Large intestine (tissue), 3 donors: ENCODE measurements at regions not wholly inside any gene's neighbourhood (a gene's known extent, or its start where the extent isn't known, plus 50 kb on each side); places are given as distances from the start of the nearest gene placed in this dataset.

ENCODE experiments used
- DNase-seq, 2 donors: peaks; one replicate each; pipeline versions ENCODE4 v3.0.0 to v3.0.0-alpha.2; 2013
- H3K27ac ChIP-seq: one replicate; pipeline ENCODE4 v1.5.1; 2013; ENCODE audit warnings: low read length
- H3K27me3 ChIP-seq: 2 replicates; pipeline ENCODE4 v1.6.1; 2013; ENCODE audit warnings: low read length; ENCODE audit not compliant: control insufficient read depth, insufficient read depth
- H3K36me3 ChIP-seq: 2 replicates; pipeline ENCODE4 v1.6.1; 2013; ENCODE audit warnings: low read length; ENCODE audit not compliant: control insufficient read depth, insufficient read depth
- H3K4me1 ChIP-seq: one replicate; pipeline ENCODE4 v1.6.1; 2013; ENCODE audit warnings: low read length; ENCODE audit not compliant: control insufficient read depth, insufficient read depth
- H3K4me3 ChIP-seq: one replicate; pipeline ENCODE4 v1.5.1; 2013; ENCODE audit warnings: low read length
- H3K9me3 ChIP-seq: one replicate; pipeline ENCODE4 v1.6.1; 2013; ENCODE audit warnings: mild to moderate bottlenecking, low read depth, low read length, moderate library complexity; ENCODE audit not compliant: control insufficient read depth
- WGBS: methylation state at CpG from one replicate; pipeline ENCODE4 v1.1.5; 2013; ENCODE audit warnings: low lambda C conversion rate; ENCODE audit not compliant: insufficient coverage; 5-methylcytosine and 5-hydroxymethylcytosine counted together

GRCh38 chr10:46220872-46221538 lies 65.8 kb upstream of the ANTXRL start:
- Histone ChIP-seq H3K36me3 (no peaks in the 10 kb centered on the region), H3K27ac (no peak overlapping the region), H3K4me1 (no peaks in the 10 kb centered on the region), H3K27me3 (no peaks in the 10 kb centered on the region), H3K9me3 (no peaks in the 10 kb centered on the region), H3K4me3 (no peak overlapping the region)
- no CpG with 5 or more reads among the region's 9 CpGs for WGBS
- DNase-seq = no peak

DNA sequence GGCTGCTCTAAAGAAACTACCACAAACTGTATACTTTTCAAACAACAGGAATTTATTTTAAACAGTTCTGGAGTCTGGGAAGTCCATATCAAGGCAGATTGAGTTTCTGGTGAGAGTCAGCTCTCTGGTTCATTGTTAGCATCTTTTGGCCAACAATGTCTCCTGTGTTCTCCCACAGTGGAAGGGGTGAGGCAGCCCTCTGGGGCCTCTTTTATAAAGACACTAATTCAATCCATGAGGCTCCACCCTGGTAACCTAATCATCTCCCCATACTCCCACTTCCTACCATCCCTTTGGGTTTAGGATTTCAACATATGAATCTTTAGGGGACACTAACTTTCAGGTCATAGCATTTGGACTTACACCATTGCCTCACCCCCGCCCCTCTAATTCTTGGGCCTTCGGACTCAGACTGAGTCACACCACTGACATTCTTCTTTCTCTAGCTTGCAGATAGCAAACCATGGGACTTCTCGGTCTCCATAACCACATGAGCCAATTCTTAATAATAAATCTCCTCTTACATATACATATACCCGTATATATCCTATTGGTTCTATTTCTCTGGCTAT lies 64.3 kb upstream of the ANTXRL start:
- H3K4me1 ChIP-seq = no peaks in the 10 kb centered on the region
- no peaks in the 10 kb centered on the region for H3K27me3 ChIP-seq
- no peaks in the 10 kb centered on the region for H3K9me3 ChIP-seq
- DNase-seq = no peak
- no peaks in the 10 kb centered on the region for H3K36me3 ChIP-seq
- WGBS = 63% methylated on average over 2 of the region's 4 CpGs
- H3K27ac ChIP-seq = no peak overlapping the region
- H3K4me3 ChIP-seq = no peak overlapping the region

GRCh38 chr10:46223064-46223480 lies 63.7 kb upstream of the ANTXRL start:
- Histone ChIP-seq H3K27me3 (no peaks in the 10 kb centered on the region), H3K4me3 (no peak overlapping the region), H3K9me3 (no peaks in the 10 kb centered on the region), H3K27ac (no peak overlapping the region), H3K4me1 (no peaks in the 10 kb centered on the region), H3K36me3 (no peaks in the 10 kb centered on the region)
- WGBS = no CpG with 5 or more reads among the region's 5 CpGs
- no peak for DNase-seq

DNA sequence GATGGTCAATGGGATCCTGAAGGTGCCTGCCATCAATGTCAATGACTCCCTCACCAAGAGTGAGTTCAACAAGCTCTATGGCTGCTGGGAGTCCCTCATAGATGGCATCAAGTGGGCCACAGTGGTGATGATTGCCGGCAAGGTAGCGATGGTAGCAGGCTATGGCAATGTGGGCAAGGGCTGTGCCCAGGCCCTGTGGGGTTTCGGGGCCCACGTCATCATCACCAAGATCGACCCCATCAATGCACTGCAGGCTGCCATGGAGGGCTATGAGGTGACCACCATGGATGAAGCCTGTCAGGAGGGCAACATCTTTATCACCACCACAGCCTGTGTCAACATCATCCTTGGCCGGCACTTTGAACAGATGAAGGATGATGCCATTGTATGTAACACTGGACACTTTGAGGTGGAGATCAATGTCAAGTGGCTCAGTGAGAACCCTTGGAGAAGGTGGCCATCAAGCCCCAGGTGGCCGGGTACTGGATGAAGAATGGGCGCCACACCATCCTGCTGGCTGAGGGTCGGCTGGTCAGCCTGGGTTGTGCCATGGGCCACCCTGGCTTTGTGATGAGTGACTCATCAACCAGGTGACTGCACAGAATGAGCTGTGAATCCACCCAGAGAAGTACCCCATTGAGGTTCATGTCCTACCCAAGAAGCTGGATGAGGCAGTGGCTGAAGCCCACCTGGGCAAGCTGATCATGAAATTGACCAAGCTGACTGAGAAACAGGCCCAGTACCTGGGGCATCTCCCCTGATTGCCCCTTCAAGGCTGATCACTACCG lies 63.0 kb upstream of the ANTXRL start:
- Histone ChIP-seq H3K9me3 (no peaks in the 10 kb centered on the region), H3K27ac (no peak overlapping the region), H3K4me3 (no peak overlapping the region), H3K27me3 (no peaks in the 10 kb centered on the region), H3K4me1 (peaks cover 2% of the 10 kb centered on the region), H3K36me3 (no peaks in the 10 kb centered on the region)
- no peak for DNase-seq
- WGBS = no CpG with 5 or more reads among the region's 10 CpGs

- H3K9me3 ChIP-seq = no peaks in the 10 kb centered on the region
- DNase-seq = no peak
- peaks cover 5% of the 10 kb centered on the region for H3K4me1 ChIP-seq
- no peaks in the 10 kb centered on the region for H3K36me3 ChIP-seq
- no peaks in the 10 kb centered on the region for H3K27me3 ChIP-seq
- H3K27ac ChIP-seq = no peak overlapping the region
- WGBS = no CpG with 5 or more reads among the region's 2 CpGs
- H3K4me3 ChIP-seq = no peak overlapping the region
These were observed 62.4 kb upstream of the ANTXRL start for GRCh38 chr10:46224414-46224682.

DNA sequence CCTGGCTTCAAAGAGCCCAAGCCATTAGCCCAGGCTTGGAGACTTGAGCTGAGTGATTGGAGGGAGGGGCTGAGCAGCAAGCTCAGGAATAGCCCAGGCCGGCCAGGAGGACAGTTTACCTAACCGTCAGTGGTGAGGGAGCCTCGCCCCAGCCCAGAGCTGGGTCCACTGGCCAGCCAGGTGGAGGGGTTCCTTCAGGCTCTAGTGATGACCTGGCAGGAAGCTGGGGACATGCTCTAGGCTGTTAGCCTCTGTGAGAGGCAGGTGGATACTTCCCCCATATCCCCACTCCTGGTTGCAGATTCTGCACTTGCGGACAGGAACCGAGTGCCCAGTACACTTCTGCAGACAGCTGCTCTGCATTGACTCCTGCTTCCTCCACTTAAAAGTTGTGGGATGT lies 61.2 kb upstream of the ANTXRL start:
- Histone ChIP-seq H3K36me3 (no peaks in the 10 kb centered on the region), H3K27me3 (no peaks in the 10 kb centered on the region), H3K27ac (no peak overlapping the region), H3K4me1 (peaks cover 5% of the 10 kb centered on the region), H3K9me3 (no peaks in the 10 kb centered on the region), H3K4me3 (no peak overlapping the region)
- DNase-seq = no peak
- WGBS = no CpG with 5 or more reads among the region's 5 CpGs

DNA sequence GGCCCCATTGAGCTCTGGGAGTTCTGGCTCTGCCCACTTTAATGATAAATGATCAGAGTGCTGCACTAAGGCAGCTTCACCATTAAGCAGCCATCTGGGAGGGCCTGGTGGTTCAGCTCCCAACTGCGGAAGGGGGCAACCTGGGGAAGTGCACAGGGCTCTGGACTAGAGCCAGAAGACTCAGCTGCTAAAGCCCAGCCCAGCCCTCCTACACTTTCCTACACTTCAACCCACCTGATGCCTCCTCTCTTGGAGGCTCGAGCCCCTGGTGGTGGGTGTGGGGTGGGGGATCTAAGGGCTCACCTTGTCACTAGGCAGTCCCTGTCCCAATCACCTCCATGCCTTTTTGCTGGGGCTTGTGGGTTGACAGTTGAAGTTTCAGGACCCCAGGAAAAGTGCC lies 60.6 kb upstream of the ANTXRL start:
- Histone ChIP-seq H3K27me3 (no peaks in the 10 kb centered on the region), H3K27ac (no peak overlapping the region), H3K36me3 (no peaks in the 10 kb centered on the region), H3K9me3 (no peaks in the 10 kb centered on the region), H3K4me3 (no peak overlapping the region), H3K4me1 (peaks cover 5% of the 10 kb centered on the region)
- no CpG with 5 or more reads among the region's 2 CpGs for WGBS
- DNase-seq = no peak

DNA sequence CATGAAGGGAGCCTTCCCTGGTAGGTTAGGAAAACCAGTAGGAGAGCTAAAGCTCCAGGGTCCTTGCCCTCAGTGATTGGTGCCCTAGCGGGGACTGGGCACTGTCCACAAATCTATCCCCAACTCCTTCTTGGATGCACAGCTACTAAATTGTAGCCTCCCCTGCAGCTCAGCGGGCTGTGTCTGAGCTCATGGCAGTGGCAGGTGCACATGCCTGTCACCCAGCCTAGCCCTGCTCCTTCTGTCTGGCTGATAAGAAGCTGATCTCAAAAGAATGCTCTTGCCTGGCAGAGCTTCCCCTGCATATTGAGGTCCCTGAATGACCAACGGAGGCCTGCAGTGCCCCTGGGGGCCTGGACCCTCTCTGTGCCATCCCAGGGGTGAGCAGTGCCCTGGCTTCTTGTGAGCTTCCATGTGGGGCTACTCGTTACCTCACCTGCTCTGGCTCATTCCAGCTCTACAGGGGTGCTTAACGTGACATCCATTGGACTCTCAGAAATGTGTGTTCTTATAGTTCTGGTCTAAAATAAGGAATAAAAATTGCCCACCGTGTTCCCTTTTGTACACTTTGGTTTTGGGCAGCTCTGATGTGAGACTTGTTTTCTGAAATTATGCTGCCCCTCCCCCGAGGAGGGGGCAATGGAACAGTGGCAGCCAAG lies 59.8 kb upstream of the ANTXRL start:
- WGBS = 100% methylated on average over 1 of the region's 7 CpGs
- no peak for DNase-seq
- Histone ChIP-seq H3K27ac (no peak overlapping the region), H3K4me1 (peaks cover 5% of the 10 kb centered on the region), H3K27me3 (no peaks in the 10 kb centered on the region), H3K36me3 (no peaks in the 10 kb centered on the region), H3K9me3 (no peaks in the 10 kb centered on the region), H3K4me3 (no peak overlapping the region)

DNA sequence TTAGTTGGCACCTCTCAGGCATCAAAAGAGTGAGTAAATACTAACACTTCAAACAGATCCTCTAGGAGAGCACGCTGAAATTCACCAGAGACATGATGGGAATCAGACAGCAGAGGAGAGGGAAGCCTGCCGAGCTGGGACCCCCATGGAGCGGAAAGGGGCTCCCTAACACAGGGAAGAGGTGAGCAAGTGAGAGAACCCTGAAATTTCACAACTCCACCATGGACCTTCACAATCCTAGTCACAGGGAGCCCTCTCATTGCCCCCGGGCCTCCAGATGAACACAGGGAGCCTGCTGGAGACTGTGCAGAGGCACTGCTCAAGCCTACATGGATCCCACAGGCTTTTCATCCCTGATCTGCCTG lies 59.2 kb upstream of the ANTXRL start:
- Histone ChIP-seq H3K9me3 (no peaks in the 10 kb centered on the region), H3K36me3 (no peaks in the 10 kb centered on the region), H3K4me1 (peaks cover 5% of the 10 kb centered on the region), H3K4me3 (no peak overlapping the region), H3K27me3 (no peaks in the 10 kb centered on the region), H3K27ac (no peak overlapping the region)
- no peak for DNase-seq
- WGBS = no CpG with 5 or more reads among the region's 4 CpGs

- WGBS = no CpG with 5 or more reads among the region's 6 CpGs
- no peak overlapping the region for H3K4me3 ChIP-seq
- peaks cover 5% of the 10 kb centered on the region for H3K4me1 ChIP-seq
- H3K27me3 ChIP-seq = no peaks in the 10 kb centered on the region
- DNase-seq = no peak
- H3K36me3 ChIP-seq = no peaks in the 10 kb centered on the region
- H3K9me3 ChIP-seq = no peaks in the 10 kb centered on the region
- no peak overlapping the region for H3K27ac ChIP-seq
These were observed 58.7 kb upstream of the ANTXRL start for GRCh38 chr10:46227936-46228562.
